Aorta (tissue), 5 donors: ENCODE measurements at regions not wholly inside any gene's neighbourhood (a gene's known extent, or its start where the extent isn't known, plus 50 kb on each side); places are given as distances from the start of the nearest gene placed in this dataset.

Experiments used
- ATAC-seq: fragments of 200-7000 bp; cut with Tn5 transposase; one replicate; pipeline ENCODE4 v1.9.1; 2022; ENCODE audit warnings: moderate library complexity; ENCODE audit not compliant: low FRiP score
- DNase-seq, 2 donors: peaks; one replicate each; pipeline ENCODE4 v3.0.0-alpha.2; 2020
- H3K27ac ChIP-seq, 2 donors: one replicate each; pipeline ENCODE4 v1.5.1; 2013; ENCODE audit warnings: low read length in 2 of 2, mild to moderate bottlenecking in 2 of 2, moderate library complexity in 2 of 2, control low read depth in 1 of 2, inconsistent platforms in 1 of 2, low read depth in 1 of 2
- H3K27me3 ChIP-seq, 2 donors: one replicate each; pipeline ENCODE4 v1.6.1; 2013; ENCODE audit warnings: control low read depth in 1 of 2, low read length in 1 of 2, mild to moderate bottlenecking in 1 of 2, moderate library complexity in 1 of 2; ENCODE audit not compliant: insufficient read depth in 2 of 2, control insufficient read depth in 1 of 2
- H3K36me3 ChIP-seq, 2 donors: one replicate each; pipeline ENCODE4 v1.6.1; 2013; ENCODE audit warnings: control low read depth in 1 of 2, low read length in 1 of 2, mild to moderate bottlenecking in 1 of 2; ENCODE audit not compliant: insufficient read depth in 2 of 2, control insufficient read depth in 1 of 2
- H3K4me1 ChIP-seq, 2 donors: one replicate each; pipeline ENCODE4 v1.6.1; 2013; ENCODE audit warnings: low read length in 2 of 2, control low read depth in 1 of 2, mild to moderate bottlenecking in 1 of 2, moderate library complexity in 1 of 2; ENCODE audit not compliant: insufficient read depth in 2 of 2, control insufficient read depth in 1 of 2
- H3K4me3 ChIP-seq, 2 donors: one replicate each; pipeline ENCODE4 v1.5.1; 2013; ENCODE audit warnings: low read length in 2 of 2, control low read depth in 1 of 2, mild to moderate bottlenecking in 1 of 2
- H3K9me3 ChIP-seq: one replicate; pipeline ENCODE4 v1.6.1; 2013; ENCODE audit warnings: mild to moderate bottlenecking, low read length; ENCODE audit not compliant: control insufficient read depth
- WGBS, 2 donors: extraction: QIAGEN DNeasy Blood & Tissue Kit; methylation state at CpG; one replicate each; pipeline ENCODE4 v1.1.7; 2013; 5-methylcytosine and 5-hydroxymethylcytosine counted together
- intact Hi-C, 2 donors: fragments of 100-400 bp; cut with DNase I; formaldehyde crosslinking; loops; one replicate each; pipeline versions ENCODE4 v1.14.2 to v1.15.0; 2022
- donor health status: healthy with polysubstance abuse.
- donor health status: Bipolar disorder and iron deficiency.
- donor health status: DM: no; HTN: no; CAD: no.
- donor health status: DM: no; HTN: no; CAD: no.
- donor health status: DM: yes; HTN: yes; CAD: no.

DNA sequence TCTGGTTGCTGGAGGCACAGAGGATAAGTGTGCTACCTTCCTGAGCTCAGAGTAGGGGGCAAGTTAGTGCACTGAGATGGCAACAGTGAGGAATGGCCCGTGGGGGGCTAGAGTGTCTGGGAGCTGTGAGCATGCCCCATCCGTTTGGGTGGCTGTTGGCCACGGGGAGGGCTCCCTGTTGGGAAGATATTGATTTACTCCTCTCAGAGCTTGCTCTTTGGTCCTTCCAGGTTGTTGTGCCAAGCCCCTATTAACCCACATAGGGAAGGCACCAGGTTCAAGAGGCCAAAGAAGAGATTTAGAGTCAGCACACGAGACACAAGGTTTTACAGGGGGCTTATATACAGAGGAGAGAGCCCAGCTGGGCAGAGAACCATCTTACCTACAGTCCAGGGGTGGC, 318.8 kb downstream of the TSN start:
- Histone ChIP-seq H3K9me3 (no peaks in the 10 kb centered on the region), H3K27ac (no peak overlapping the region), H3K4me1 (no peaks in the 10 kb centered on the region), H3K4me3 (no peak overlapping the region), H3K36me3 (no peaks in the 10 kb centered on the region), H3K27me3 (no peaks in the 10 kb centered on the region)
- ATAC-seq (no peak), DNase-seq (no peak)
- 66 to 70% methylated on average over 4 of the region's 4 CpGs for WGBS, 2 donors
- intact Hi-C loops = no loop called here

DNA sequence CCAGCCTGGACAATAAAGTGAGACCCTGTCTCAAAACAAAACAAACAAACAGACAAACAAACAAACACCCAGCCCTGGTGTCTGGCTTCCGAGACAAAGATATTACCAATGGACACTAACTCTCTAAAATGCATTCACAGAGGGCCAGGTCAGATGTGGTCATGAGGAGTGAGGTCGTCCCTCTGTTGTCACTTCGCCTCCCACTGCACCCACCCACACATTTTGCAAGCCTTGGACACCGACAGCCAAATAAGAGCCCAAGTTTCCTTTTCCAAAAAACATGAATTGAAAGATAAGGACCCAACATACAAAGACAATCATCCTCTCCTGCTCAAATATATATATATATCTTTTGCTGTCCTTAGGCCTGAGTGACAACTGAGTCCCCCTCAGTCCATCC, 319.9 kb downstream of the TSN start:
- ATAC-seq (no peak), DNase-seq (no peak)
- H3K4me3 ChIP-seq = no peak overlapping the region
- no peaks in the 10 kb centered on the region for H3K9me3 ChIP-seq
- no peak overlapping the region for H3K27ac ChIP-seq
- H3K4me1 ChIP-seq = no peaks in the 10 kb centered on the region
- no peaks in the 10 kb centered on the region for H3K27me3 ChIP-seq
- H3K36me3 ChIP-seq = no peaks in the 10 kb centered on the region
- 78 to 80% methylated on average over 4 of the region's 4 CpGs for WGBS, 2 donors
- intact Hi-C loops = no loop called here

DNA sequence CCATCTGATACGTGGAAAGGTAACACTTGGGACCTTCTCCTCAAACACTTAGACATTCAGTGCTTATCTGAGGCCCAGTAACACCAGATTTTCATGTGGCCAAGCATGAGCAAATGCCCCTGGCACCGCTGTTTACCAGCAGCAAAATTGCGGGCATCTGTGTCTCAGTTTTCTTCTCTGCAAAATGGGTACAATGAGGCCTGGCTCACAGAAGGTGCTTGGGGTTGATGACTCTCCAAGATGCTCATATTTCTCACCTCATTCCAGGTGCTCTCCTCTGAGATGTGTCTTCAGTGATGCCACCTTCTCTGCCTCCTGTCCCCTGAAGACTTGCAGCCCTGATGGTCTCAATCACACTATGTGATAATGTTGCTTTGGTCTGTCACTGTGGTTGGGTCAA, 321.7 kb downstream of the TSN start:
- intact Hi-C loops = no loop called here
- Histone ChIP-seq H3K36me3 (no peaks in the 10 kb centered on the region), H3K27ac (no peak overlapping the region), H3K9me3 (no peaks in the 10 kb centered on the region), H3K4me1 (no peaks in the 10 kb centered on the region), H3K27me3 (no peaks in the 10 kb centered on the region), H3K4me3 (no peak overlapping the region)
- WGBS, 2 donors = 89 to 93% methylated on average over 3 of the region's 3 CpGs
- DNase-seq (no peak), ATAC-seq (no peak)

DNA sequence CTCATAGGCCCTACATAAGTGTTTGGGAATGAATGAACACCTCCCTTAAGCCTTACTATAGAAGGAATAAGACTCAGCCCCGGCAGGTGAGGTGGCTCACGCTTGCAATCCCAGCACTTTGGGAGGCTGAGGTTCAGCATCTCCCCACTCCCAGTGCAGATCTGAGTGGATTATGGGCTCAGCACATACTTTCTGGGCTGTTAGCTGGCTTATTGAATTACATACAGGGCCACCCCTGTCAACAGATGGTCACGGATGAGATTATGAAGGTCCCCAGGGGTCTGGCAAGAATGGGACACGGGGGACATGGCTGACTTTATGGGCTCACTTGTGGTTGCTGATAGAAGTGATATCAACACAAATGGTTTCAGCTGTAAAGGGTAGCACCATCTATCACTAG, 322.3 kb downstream of the TSN start:
- no peak for DNase-seq
- no peaks in the 10 kb centered on the region for H3K36me3 ChIP-seq
- intact Hi-C loops = no loop called here
- H3K4me1 ChIP-seq = no peaks in the 10 kb centered on the region
- ATAC-seq = no peak
- H3K4me3 ChIP-seq = no peak overlapping the region
- H3K27me3 ChIP-seq = no peaks in the 10 kb centered on the region
- WGBS, 2 donors = 88 to 90% methylated on average over 4 of the region's 4 CpGs
- no peaks in the 10 kb centered on the region for H3K9me3 ChIP-seq
- H3K27ac ChIP-seq = no peak overlapping the region

DNA sequence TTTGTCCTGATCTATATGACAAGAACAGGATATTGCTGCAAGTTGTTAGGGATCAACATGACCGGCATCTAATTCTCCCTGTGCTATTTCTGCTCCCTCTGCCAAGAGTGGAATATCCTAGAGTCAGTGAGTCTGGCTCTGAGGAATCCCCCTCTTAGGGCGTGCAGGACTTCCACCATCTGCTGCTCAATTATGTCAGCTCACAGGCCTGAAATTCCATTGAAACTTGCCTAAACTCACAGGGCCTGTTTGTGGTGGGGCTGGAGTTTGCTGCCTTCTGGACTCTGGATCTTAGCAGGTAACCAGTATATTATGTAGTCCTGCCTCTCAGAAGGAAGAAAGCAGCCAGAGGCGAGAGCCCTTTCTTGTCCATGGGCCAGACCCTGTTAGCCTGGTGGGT, 323.0 kb downstream of the TSN start:
- intact Hi-C loops = no loop called here
- no peak for ATAC-seq
- WGBS, 2 donors = 69 to 78% methylated on average over 3 of the region's 3 CpGs

DNA sequence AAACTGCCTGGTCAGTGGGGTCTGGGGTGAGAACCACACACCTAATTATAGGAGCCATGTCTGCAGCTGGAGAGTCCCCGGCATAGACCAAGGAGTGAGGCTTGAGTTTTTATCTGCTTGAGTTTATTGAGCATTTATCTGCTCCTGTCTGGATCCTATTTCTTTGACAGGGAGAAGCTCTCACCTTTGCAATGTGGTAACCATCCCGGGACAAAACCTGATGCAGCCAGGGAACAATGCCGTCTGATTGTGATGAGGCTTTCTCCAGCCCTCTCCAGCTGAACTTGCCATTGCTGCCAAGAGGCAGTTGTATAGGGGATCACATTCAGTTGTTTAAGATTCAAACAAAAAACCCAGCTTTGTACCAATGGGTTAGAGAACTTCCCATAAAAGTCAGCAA, 324.4 kb downstream of the TSN start:
- Histone ChIP-seq H3K27me3 (no peaks in the 10 kb centered on the region), H3K36me3 (no peaks in the 10 kb centered on the region), H3K27ac (no peak overlapping the region), H3K4me3 (no peak overlapping the region), H3K4me1 (no peaks in the 10 kb centered on the region), H3K9me3 (no peaks in the 10 kb centered on the region)
- WGBS, 2 donors = 89 to 90% methylated on average over 3 of the region's 3 CpGs
- DNase-seq = no peak
- ATAC-seq = no peak
- intact Hi-C loops = no loop called here

More for the DNA sequence above, 323.0 kb downstream of the TSN start:
- Histone ChIP-seq H3K4me1 (no peaks in the 10 kb centered on the region), H3K4me3 (no peak overlapping the region), H3K27me3 (no peaks in the 10 kb centered on the region), H3K9me3 (no peaks in the 10 kb centered on the region), H3K27ac (no peak overlapping the region), H3K36me3 (no peaks in the 10 kb centered on the region)
- no peak for DNase-seq

DNA sequence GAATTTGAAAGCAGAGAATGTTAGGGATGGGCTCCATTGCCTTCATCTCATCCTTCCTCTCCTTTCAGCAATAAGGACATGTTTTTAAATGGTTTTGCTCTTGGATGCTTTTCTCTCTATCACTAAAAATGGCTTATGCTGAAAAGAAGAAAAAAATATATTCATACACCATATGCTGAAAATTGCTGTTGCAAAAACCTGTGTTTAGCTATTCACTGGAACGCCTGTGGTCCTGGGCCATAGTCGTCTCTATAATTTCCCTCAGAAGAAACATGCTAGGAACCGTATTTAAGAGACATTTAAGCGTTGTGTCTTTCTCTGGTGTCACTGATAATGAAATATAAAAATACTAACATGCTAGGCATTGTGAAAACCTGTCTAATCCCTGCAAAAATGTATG, 324.9 kb downstream of the TSN start:
- intact Hi-C loops = no loop called here
- no peaks in the 10 kb centered on the region for H3K27me3 ChIP-seq
- H3K36me3 ChIP-seq = no peaks in the 10 kb centered on the region
- H3K27ac ChIP-seq = no peak overlapping the region
- no peaks in the 10 kb centered on the region for H3K9me3 ChIP-seq
- 71 to 74% methylated on average over 4 of the region's 4 CpGs for WGBS, 2 donors
- no peaks in the 10 kb centered on the region for H3K4me1 ChIP-seq
- DNase-seq = no peak
- ATAC-seq = no peak
- no peak overlapping the region for H3K4me3 ChIP-seq

DNA sequence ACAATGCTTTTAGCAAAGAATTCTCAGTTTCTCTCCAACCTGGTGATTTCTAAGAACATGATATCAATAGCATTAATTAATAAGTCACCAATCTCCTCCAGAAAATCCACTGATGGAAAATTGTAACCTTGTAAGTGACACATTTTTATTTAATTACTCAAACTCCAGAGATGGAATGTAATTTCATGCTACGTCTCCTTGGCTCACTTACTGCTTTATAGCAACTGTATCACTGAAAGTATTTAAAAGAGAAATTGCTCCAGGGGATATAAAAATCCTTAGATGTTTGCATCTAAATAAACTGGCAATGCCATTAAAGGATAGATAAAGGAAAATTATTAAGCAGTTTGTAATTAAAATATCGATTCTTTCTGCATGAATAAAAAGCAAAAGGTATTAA, 325.4 kb downstream of the TSN start:
- Histone ChIP-seq H3K9me3 (no peaks in the 10 kb centered on the region), H3K36me3 (no peaks in the 10 kb centered on the region), H3K27me3 (no peaks in the 10 kb centered on the region), H3K4me1 (no peaks in the 10 kb centered on the region), H3K27ac (no peak overlapping the region), H3K4me3 (no peak overlapping the region)
- no peak for DNase-seq
- no peak for ATAC-seq
- intact Hi-C loops = no loop called here
- 55 to 68% methylated on average over 2 of the region's 2 CpGs for WGBS, 2 donors

DNA sequence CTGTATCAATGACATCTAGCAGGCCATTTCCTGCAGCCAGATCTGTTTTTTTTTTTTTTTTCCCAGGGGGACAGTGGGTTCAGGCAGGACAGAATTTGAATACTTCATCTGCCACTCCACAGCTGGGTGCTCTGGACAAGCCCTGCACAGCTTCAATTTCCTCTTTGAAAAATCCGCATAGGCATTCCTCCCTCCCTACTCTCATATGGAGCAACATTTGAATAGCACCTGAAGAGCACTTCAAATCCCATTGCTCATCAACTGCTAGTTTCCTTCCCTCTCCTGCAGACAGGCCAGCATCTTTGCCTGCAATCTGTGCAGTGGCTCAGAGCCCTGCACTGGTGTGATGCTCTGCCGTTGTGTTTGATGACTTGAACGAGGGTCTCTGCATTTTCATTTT, 326.3 kb downstream of the TSN start:
- Histone ChIP-seq H3K36me3 (no peaks in the 10 kb centered on the region), H3K27ac (no peak overlapping the region), H3K27me3 (no peaks in the 10 kb centered on the region), H3K9me3 (no peaks in the 10 kb centered on the region), H3K4me3 (no peak overlapping the region), H3K4me1 (no peaks in the 10 kb centered on the region)
- DNase-seq (no peak), ATAC-seq (no peak)
- 44 to 46% methylated on average over 3 of the region's 3 CpGs for WGBS, 2 donors
- intact Hi-C loops = no loop called here
